Astrocyte of the cerebellum (primary cell): ENCODE measurements at regions not wholly inside any gene's neighbourhood (a gene's known extent, or its start where the extent isn't known, plus 50 kb on each side); places are given as distances from the start of the nearest gene placed in this dataset.

Experiments used
- DNase-seq: peaks from one replicate; pipeline ENCODE4 v3.0.0-alpha.2; 2011; ENCODE audit warnings: low read depth
- H3K4me3 ChIP-seq: 2 replicates; pipeline ENCODE4 v1.5.1; 2011; ENCODE audit warnings: mild to moderate bottlenecking, low read depth, low read length, moderate library complexity
- in situ Hi-C: cut with HindIII; loops from 2 replicates; pipeline ENCODE4 v1.10.0; 2017; ENCODE audit warnings: low sequenced_read_pairs
- TF ChIP-seq, protein P1 (sequence below): IDR thresholded peaks from 2 replicates; pipeline ENCODE4 v1.5.1; 2012; ENCODE audit warnings: low read length, low read depth, moderate library complexity, mild to moderate bottlenecking; ENCODE audit errors: missing control alignments

DNA sequence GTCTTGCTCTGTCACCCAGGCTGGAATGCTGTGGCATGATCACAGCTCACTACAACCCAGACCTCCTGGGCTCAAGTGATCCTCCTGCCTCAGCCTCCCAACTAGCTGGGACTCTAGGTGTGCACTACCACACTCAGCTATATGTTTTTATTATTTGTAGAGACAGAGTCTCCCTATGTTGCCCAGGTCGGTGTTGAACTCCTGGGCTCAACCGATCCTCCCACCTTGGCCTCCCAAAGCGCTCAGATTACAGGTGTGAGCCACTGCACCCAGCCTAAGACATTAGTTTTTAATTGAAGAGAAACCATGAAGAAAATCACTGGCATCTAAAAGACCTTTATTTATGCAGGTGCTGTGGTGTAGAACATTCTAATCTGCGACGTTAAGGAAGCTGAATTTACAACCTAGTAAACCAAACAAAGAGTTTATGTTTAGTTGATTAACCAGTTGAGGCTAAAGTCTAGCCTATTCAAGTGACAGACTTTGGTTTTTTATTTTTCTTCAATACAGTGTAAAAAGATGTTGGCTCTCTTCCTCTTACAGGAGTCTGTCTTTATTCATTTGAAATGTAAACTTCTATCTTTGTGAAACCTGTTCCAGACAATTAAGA lies 52.5 kb upstream of the NBL1 start:
- H3K4me3 ChIP-seq, result no peak overlapping the region
- TF ChIP-seq, protein P1, sequence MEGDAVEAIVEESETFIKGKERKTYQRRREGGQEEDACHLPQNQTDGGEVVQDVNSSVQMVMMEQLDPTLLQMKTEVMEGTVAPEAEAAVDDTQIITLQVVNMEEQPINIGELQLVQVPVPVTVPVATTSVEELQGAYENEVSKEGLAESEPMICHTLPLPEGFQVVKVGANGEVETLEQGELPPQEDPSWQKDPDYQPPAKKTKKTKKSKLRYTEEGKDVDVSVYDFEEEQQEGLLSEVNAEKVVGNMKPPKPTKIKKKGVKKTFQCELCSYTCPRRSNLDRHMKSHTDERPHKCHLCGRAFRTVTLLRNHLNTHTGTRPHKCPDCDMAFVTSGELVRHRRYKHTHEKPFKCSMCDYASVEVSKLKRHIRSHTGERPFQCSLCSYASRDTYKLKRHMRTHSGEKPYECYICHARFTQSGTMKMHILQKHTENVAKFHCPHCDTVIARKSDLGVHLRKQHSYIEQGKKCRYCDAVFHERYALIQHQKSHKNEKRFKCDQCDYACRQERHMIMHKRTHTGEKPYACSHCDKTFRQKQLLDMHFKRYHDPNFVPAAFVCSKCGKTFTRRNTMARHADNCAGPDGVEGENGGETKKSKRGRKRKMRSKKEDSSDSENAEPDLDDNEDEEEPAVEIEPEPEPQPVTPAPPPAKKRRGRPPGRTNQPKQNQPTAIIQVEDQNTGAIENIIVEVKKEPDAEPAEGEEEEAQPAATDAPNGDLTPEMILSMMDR, result no peak
- no peak for DNase-seq
- in situ Hi-C loops, result no loop called here

DNA sequence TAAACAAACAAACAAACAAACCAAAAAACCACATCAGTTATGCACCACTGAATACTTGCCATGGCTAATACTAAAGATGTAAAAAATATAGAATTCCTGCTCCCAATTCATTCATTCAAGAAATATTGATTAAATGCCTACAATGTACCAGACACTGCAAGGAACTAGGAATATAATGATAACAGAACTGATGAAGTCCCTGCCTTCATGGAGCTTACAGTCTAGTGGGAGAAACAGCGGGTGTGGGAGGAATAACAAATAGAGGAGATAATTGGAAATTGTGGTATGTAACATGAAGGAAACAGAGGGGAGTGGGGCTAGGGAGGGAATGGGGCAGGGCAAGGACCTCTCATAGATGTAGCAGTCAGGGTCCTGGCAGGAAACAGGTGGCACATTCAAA lies 58.6 kb upstream of the NBL1 start:
- TF ChIP-seq, protein P1, result no peak
- DNase-seq, result no peak
- in situ Hi-C loops, result no loop called here
- no peak overlapping the region for H3K4me3 ChIP-seq

DNA sequence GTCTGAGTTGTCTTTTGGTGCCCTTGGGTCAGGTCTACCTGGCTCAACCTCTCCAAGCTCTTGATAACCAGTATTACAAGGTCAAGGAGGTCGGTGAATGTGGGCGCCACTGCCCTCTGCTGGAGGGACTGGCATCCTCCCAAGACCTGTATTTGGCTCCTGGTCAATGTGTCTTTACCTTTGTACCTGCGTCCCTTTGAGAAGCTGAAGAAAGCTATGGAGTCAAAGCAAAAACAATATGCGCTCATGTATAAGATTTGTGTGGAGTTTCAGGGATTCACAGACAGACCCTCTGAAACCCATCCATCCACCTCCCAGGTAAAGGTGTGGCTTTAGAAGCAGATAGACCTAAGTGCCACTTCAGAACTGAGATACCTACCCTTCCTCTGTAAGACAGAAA lies 61.8 kb upstream of the NBL1 start:
- in situ Hi-C loops, result loop anchor here (5.0 kb wide), 1 partner anchor 45 kb away; no protein-coding TSS in a partner anchor
- TF ChIP-seq, protein P1, result peak; percentile 36
- no peak for DNase-seq
- H3K4me3 ChIP-seq, result no peak overlapping the region

DNA sequence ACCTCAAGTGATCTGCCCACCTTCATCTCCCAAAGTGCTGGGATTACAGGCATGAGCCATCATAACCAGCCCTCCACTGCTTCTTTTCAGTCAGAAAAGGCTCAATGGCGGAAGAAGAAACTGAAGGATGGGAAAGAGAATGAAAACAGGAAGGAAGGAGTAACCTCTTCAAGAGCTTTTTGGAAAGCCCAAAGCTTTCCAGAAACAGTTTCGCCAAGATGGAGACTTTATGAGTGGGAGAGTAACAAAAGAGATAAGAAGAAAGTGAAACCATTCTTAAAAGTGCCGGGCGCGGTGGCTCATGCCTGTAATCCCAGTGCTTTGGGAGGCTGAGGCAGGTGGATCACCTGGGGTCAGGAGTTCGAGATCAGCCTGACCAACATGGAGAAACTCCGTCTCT lies 62.7 kb upstream of the NBL1 start:
- DNase-seq, result no peak
- in situ Hi-C loops, result loop anchor here (5.0 kb wide), 1 partner anchor 46 kb away; no protein-coding TSS in a partner anchor
- no peak overlapping the region for H3K4me3 ChIP-seq
- TF ChIP-seq, protein P1, result no peak

DNA sequence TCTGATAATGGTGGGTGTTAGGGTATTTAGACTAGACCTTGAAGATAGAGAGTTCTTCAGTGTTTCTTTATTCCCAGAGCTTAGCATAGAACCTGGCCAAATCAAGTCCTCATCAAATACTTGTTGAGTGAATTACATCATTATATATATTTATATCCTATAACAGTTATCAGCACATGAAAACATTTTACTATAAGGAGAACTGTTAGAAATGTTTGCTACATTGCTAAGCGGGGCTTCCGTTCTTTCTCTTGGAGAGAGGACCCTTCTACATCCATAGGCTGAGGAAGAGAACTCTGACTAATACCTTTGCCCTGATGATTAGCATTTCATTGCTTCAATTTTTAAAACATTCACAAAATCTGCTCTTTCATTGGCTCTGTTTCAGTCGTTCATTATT lies 66.5 kb upstream of the NBL1 start:
- no peak overlapping the region for H3K4me3 ChIP-seq
- DNase-seq, result no peak
- TF ChIP-seq, protein P1, result no peak
- in situ Hi-C loops, result no loop called here

DNA sequence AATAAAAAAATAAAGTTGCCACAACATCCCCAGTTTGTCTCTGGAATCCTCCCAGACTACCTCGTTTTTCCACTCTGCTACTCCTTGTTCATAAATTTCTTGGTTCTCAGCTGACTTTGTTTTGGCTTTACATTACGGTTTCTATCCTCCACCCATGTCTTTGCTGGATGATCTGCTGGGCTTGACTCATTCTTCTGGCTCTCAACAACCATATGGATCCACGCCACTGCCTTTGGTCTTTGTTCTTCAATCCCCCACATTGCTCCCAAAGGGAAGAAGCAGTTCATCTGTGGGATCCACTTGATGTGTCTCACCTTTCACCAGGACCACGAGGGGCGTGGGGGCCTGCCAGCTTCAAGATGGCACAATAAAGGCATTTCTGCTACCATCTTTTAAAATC lies 67.1 kb upstream of the NBL1 start:
- no peak for DNase-seq
- no peak overlapping the region for H3K4me3 ChIP-seq
- TF ChIP-seq, protein P1, result no peak
- in situ Hi-C loops, result no loop called here
